Ovary (tissue), 7 donors: ENCODE measurements at regions not wholly inside any gene's neighbourhood (a gene's known extent, or its start where the extent isn't known, plus 50 kb on each side); places are given as distances from the start of the nearest gene placed in this dataset.

Source experiments
- DNase-seq, 5 donors: peaks; one replicate each; pipeline ENCODE4 v3.0.0-alpha.2; 2019 to 2020
- H3K27ac ChIP-seq, 2 donors: fragments of 200-600 bp; one replicate each; pipeline versions ENCODE4 v1.5.1 to v1.8.0; 2019 to 2022
- H3K27me3 ChIP-seq: fragments of 200-600 bp; one replicate; pipeline ENCODE4 v1.8.0; 2022
- H3K36me3 ChIP-seq: fragments of 200-600 bp; sonication (generic); one replicate; pipeline ENCODE4 v1.5.1; 2019
- H3K4me1 ChIP-seq: one replicate; pipeline ENCODE4 v1.8.1; 2013; ENCODE audit warnings: mild to moderate bottlenecking, moderate library complexity; ENCODE audit not compliant: insufficient read depth
- H3K4me3 ChIP-seq: fragments of 200-600 bp; sonication (generic); one replicate; pipeline ENCODE4 v1.5.1; 2017
- H3K9me3 ChIP-seq, 2 donors: fragments of 200-600 bp in 1 of 2; sonication (generic) in 1 of 2; one replicate each; pipeline versions ENCODE4 v1.5.1 to v1.8.1; 2013 to 2019; ENCODE audit warnings: mild to moderate bottlenecking in 1 of 2, moderate library complexity in 1 of 2
- CTCF ChIP-seq, 3 donors: fragments of 450-650 bp in 2 of 3; fragments of 200-600 bp in 1 of 3; IDR thresholded peaks; one replicate each; pipeline versions ENCODE4 v1.5.1 to v1.8.0; 2016 to 2022; ENCODE audit warnings: antibody characterized with exemption in 3 of 3, mild to moderate bottlenecking in 1 of 3
- EP300 ChIP-seq: sonication (generic); formaldehyde crosslinking; IDR thresholded peaks from one replicate; pipeline ENCODE4 v1.6.1; 2017; ENCODE audit warnings: antibody characterized with exemption
- POLR2A ChIP-seq: fragments of 450-650 bp; IDR thresholded peaks from one replicate; pipeline ENCODE4 v1.6.1; 2017; ENCODE audit warnings: antibody characterized with exemption, mild to moderate bottlenecking, moderate library complexity
- WGBS, 3 donors: extraction: QIAGEN DNeasy Blood & Tissue Kit in 1 of 3; methylation state at CpG; one replicate each; pipeline versions ENCODE4 v1.1.5 to v1.1.7; 2013 to 2017; 5-methylcytosine and 5-hydroxymethylcytosine counted together
- intact Hi-C, 4 donors: fragments of 100-400 bp; cut with DNase I; formaldehyde crosslinking; loops; one replicate each; pipeline versions ENCODE4 v1.11.0 to v1.15.1; 2022 to 2023
- donor health status: DM: no; HTN: no; CAD: no; lungs with moderate emphysema.
- donor health status: DM: no; HTN: no; CAD: no.
- donor health status: Bipolar disorder and iron deficiency.
- donor health status: DM: no; HTN: no; CAD: no.
- donor health status: DM: yes; HTN: yes; CAD: no.

DNA sequence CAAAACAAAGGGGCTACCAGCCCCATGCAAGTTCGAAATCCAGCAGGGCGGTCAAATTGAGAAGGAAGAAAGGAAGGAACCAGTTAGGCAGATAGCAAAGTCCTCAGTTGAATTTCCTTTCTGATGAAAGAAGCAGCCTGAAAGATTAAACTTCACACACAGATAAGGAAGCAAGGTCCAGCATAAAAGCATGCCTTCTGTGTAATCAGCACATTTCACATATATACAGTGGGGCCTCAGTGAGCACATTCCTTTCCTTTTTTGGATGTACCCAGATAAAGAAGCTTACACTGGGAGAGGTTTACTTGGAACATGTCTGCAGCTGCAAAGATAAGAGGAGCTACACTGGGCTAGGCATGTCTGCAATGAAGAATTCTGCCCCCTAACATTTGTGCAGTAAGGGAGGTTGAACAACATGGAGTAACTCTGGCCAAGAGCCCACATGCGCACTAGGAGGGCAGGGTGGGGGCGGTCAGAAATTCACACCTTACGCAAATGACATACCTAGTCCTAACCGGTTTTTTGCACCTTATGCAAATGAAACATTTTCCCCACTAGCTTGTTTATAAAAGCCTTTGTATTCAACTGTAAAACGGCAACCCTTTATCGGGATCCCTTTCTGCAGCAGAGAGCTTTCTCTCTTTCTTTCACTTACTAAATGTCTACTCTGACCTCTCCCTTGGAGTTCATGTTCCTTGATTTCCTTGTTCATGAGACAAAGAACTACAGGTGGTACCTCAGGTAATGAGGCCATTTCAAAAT is 149.7 kb upstream of the FBXL17 start:
- WGBS, 3 donors = 56 to 74% (median 60%) methylated on average over 8 of the region's 8 CpGs
- H3K27ac ChIP-seq = no peak overlapping the region
- H3K36me3 ChIP-seq = no peaks in the 10 kb centered on the region
- no peaks in the 10 kb centered on the region for H3K9me3 ChIP-seq
- intact Hi-C loops = no loop called here
- no peak for TF ChIP-seq POLR2A
- TF ChIP-seq CTCF (IDR thresholded peaks at IDR 0.05) = no peak
- TF ChIP-seq EP300 = no peak
- H3K4me3 ChIP-seq = no peak overlapping the region
- no peaks in the 10 kb centered on the region for H3K4me1 ChIP-seq
- no peak for DNase-seq
- H3K27me3 ChIP-seq = no peaks in the 10 kb centered on the region

DNA sequence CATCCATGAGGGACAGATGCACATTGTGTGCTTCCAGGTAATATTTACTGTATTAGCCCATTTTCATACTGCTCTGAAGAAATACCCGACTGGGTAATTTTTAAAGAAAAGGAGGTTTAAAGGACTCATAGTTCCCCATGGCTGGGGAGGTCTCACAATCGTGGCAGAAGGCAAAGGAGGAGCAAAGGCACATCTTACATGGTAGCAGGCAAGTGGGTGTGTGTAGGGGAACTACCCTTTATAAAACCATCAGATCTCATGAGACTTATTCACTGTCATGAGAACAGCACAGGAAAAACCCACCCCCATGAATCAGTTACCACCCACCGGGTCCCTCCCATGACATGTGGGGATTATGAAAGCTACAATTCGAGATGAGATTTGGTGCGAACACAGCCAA is 148.8 kb upstream of the FBXL17 start:
- Histone ChIP-seq H3K27ac (no peak overlapping the region), H3K36me3 (no peaks in the 10 kb centered on the region), H3K27me3 (no peaks in the 10 kb centered on the region), H3K9me3 (no peaks in the 10 kb centered on the region), H3K4me1 (no peaks in the 10 kb centered on the region), H3K4me3 (no peak overlapping the region)
- WGBS, 3 donors = 91 to 98% (median 95%) methylated on average over 5 of the region's 5 CpGs
- intact Hi-C loops = no loop called here
- no peak for TF ChIP-seq POLR2A
- TF ChIP-seq CTCF (IDR thresholded peaks at IDR 0.05) = no peak
- no peak for TF ChIP-seq EP300
- no peak for DNase-seq

DNA sequence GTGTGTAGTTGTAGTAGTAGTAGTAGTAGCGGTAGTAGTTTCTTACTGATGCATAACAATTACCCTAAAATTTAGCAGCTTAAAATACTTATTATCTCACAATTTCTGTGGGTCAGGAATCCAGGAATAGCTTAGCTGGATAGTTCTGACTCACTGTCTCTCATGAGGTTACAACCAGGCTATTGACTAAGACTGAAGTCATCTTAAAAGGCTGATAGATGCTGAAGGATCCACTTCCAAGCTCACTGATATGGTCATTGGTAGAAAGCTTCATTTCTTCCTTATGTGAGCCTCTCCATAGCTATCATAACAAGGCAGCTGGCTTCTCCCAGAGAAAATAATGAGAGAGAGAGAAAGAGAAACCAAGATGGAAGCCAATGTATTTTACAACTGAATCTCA is 147.5 kb upstream of the FBXL17 start:
- intact Hi-C loops = no loop called here
- Histone ChIP-seq H3K4me1 (no peaks in the 10 kb centered on the region), H3K36me3 (no peaks in the 10 kb centered on the region), H3K4me3 (no peak overlapping the region), H3K27me3 (no peaks in the 10 kb centered on the region), H3K9me3 (no peaks in the 10 kb centered on the region), H3K27ac (no peak overlapping the region)
- 0 to 2% (median 0%) methylated on average over 1 of the region's 1 CpG for WGBS, 3 donors
- no peak for DNase-seq
- TF ChIP-seq EP300 (no peak), CTCF (IDR thresholded peaks at IDR 0.05) (no peak), POLR2A (no peak)

- Histone ChIP-seq H3K27ac (no peak overlapping the region), H3K36me3 (no peaks in the 10 kb centered on the region), H3K4me3 (no peak overlapping the region), H3K4me1 (no peaks in the 10 kb centered on the region), H3K27me3 (no peaks in the 10 kb centered on the region), H3K9me3 (no peaks in the 10 kb centered on the region)
- no peak for DNase-seq
- intact Hi-C loops = no loop called here
- 57 to 69% (median 58%) methylated on average over 1 of the region's 1 CpG for WGBS, 3 donors
- TF ChIP-seq CTCF (IDR thresholded peaks at IDR 0.05) (no peak), POLR2A (no peak), EP300 (no peak)
Observed at GRCh38 chr5:108528655-108529054, 146.8 kb upstream of the FBXL17 start.
